HCT116 (cell line): ENCODE measurements at regions not wholly inside any gene's neighbourhood (a gene's known extent, or its start where the extent isn't known, plus 50 kb on each side); places are given as distances from the start of the nearest gene placed in this dataset.

ENCODE experiments used
- ATAC-seq: fragments of 200-7000 bp; cut with Tn5 transposase; 2 replicates; pipeline ENCODE4 v1.9.1; 2020; ENCODE audit warnings: mild to moderate bottlenecking, moderate library complexity
- BruUV-seq: library from RNA; stranded (reverse); fragments of 400-500 nt; replicated peaks from 2 replicates; lab custom pipeline; 2021; lab: Mats Ljungman, UMichigan
- CTCF ChIA-PET: fragments of 300-600 bp; sonication (Branson Sonifier 250); formaldehyde crosslinking; loops from one replicate; lab custom pipeline; 2021; ENCODE audit warnings: antibody characterized with exemption; lab: Charles Lee
- POLR2A ChIA-PET: fragments of 300-600, 350-600 bp; sonication (Branson Sonifier 250); formaldehyde crosslinking; loops from one replicate; lab custom pipeline; 2021; ENCODE audit warnings: antibody characterized with exemption; lab: Charles Lee
- RAD21 ChIA-PET, 2 experiments: fragments of 300-600 bp; sonication (Branson Sonifier 250); formaldehyde crosslinking; loops; one replicate each; lab custom pipeline; 2023; ENCODE audit warnings: low total read pairs in 2 of 2; ENCODE audit not compliant: uncharacterized antibody in 2 of 2, unreplicated experiment in 2 of 2, low non-redundant PET in 1 of 2; lab: Charles Lee
- DNase-seq: peaks from one replicate; pipeline ENCODE4 v3.0.0-alpha.2; 2010; ENCODE audit warnings: low read depth, low spot score
- H2AFZ ChIP-seq: fragments of 200-600 bp; shearing (Covaris generic), sonication (generic); 2 replicates; pipeline ENCODE4 v1.6.1; 2017; ENCODE audit warnings: low read depth, mixed run types, mixed read lengths, antibody characterized with exemption, low read length; ENCODE audit not compliant: poor library complexity, severe bottlenecking
- H3K27ac ChIP-seq: 2 replicates; pipeline ENCODE4 v1.5.1; 2012; ENCODE audit warnings: low read depth, low read length
- H3K27me3 ChIP-seq: fragments of 200-600 bp; sonication (generic); 2 replicates; pipeline ENCODE4 v1.6.1; 2016; ENCODE audit warnings: mixed run types, low read length, mixed read lengths; ENCODE audit not compliant: insufficient read depth
- H3K36me3 ChIP-seq, 2 experiments: fragments of 200-500 bp in 1 of 2; fragments of 200-600 bp in 1 of 2; sonication (Bioruptor generic) in 1 of 2; sonication (generic) in 1 of 2; 2 replicates each; pipeline versions ENCODE4 v1.5.1 to v1.6.1; 2014 to 2016; ENCODE audit warnings: low read length in 2 of 2, inconsistent platforms in 1 of 2, mixed read lengths in 1 of 2, mixed run types in 1 of 2; ENCODE audit not compliant: insufficient read depth in 2 of 2, control insufficient read depth in 1 of 2
- H3K4me1 ChIP-seq, 2 experiments: fragments of 200-600 bp in 1 of 2; sonication (generic) in 1 of 2; 2 replicates each; pipeline versions ENCODE4 v1.5.1 to v1.6.1; 2012 to 2017; ENCODE audit warnings: low read length in 2 of 2, inconsistent platforms in 1 of 2, mild to moderate bottlenecking in 1 of 2, mixed read lengths in 1 of 2, mixed run types in 1 of 2, moderate library complexity in 1 of 2; ENCODE audit not compliant: insufficient read depth in 2 of 2, control insufficient read depth in 1 of 2
- H3K4me2 ChIP-seq: fragments of 200-600 bp; sonication (generic); 2 replicates; pipeline ENCODE4 v1.6.1; 2017; ENCODE audit warnings: mixed run types, low read length, mixed read lengths
- H3K4me3 ChIP-seq, 2 experiments: fragments of 200-600 bp in 1 of 2; sonication (generic) in 1 of 2; replicated peaks in 1 of 2; 2 replicates each; pipeline ENCODE4 v1.5.1; 2011 to 2016; ENCODE audit warnings: low read length in 2 of 2, control low read depth in 1 of 2, low read depth in 1 of 2, mild to moderate bottlenecking in 1 of 2, mixed read lengths in 1 of 2, mixed run types in 1 of 2
- H3K79me2 ChIP-seq: fragments of 200-600 bp; sonication (generic); 2 replicates; pipeline ENCODE4 v1.6.1; 2017; ENCODE audit warnings: mild to moderate bottlenecking, mixed run types, low read length, moderate library complexity, mixed read lengths; ENCODE audit not compliant: insufficient read depth
- H3K9ac ChIP-seq: fragments of 200-600 bp; sonication (generic); 2 replicates; pipeline ENCODE4 v1.6.1; 2016; ENCODE audit warnings: low read length, mixed read lengths
- H3K9me2 ChIP-seq: fragments of 200-600 bp; sonication (generic), shearing (Covaris generic); 2 replicates; pipeline ENCODE4 v1.6.1; 2017; ENCODE audit warnings: mixed run types, mild to moderate bottlenecking, moderate library complexity; ENCODE audit not compliant: insufficient read depth
- H3K9me3 ChIP-seq, 2 experiments: fragments of 200-500 bp in 1 of 2; fragments of 200-600 bp in 1 of 2; sonication (Bioruptor generic) in 1 of 2; sonication (generic) in 1 of 2; 2 replicates each; pipeline ENCODE4 v1.6.1; 2014 to 2017; ENCODE audit warnings: low read length in 2 of 2, mixed read lengths in 2 of 2, inconsistent platforms in 1 of 2, low read depth in 1 of 2, mild to moderate bottlenecking in 1 of 2, mixed run types in 1 of 2, moderate library complexity in 1 of 2; ENCODE audit not compliant: control insufficient read depth in 1 of 2, insufficient read depth in 1 of 2
- H4K20me1 ChIP-seq: fragments of 200-600 bp; sonication (generic), shearing (Covaris generic); 2 replicates; pipeline ENCODE4 v1.6.1; 2017; ENCODE audit warnings: mixed run types, mild to moderate bottlenecking, moderate library complexity; ENCODE audit not compliant: insufficient read depth
- CBX3 ChIP-seq: IDR thresholded peaks from 2 replicates; pipeline ENCODE4 v1.6.1; 2012; ENCODE audit warnings: low read depth
- CEBPB ChIP-seq: IDR thresholded peaks from 2 replicates; pipeline ENCODE4 v1.6.1; 2012; ENCODE audit warnings: low read depth
- CTCF ChIP-seq, 3 experiments: fragments of 200-600 bp in 1 of 3; sonication (generic) in 1 of 3; IDR thresholded peaks in 2 of 3; conservative IDR thresholded peaks in 1 of 3; 2 replicates each; pipeline ENCODE4 v1.5.1; 2012 to 2017; ENCODE audit warnings: low read depth in 2 of 3, low read length in 2 of 3, antibody characterized with exemption in 1 of 3, borderline replicate concordance in 1 of 3, control low read depth in 1 of 3, mild to moderate bottlenecking in 1 of 3, mixed read lengths in 1 of 3, mixed run types in 1 of 3, moderate library complexity in 1 of 3; ENCODE audit not compliant: insufficient read depth in 1 of 3
- EGR1 ChIP-seq: IDR thresholded peaks from 2 replicates; pipeline ENCODE4 v1.6.1; 2012; ENCODE audit warnings: low read depth
- ELF1 ChIP-seq: IDR thresholded peaks from 2 replicates; pipeline ENCODE4 v1.6.1; 2012; ENCODE audit warnings: low read depth, borderline replicate concordance
- EZH2 ChIP-seq: fragments of 200-600 bp; sonication (generic); IDR thresholded peaks from 2 replicates; pipeline ENCODE4 v1.6.1; 2017; ENCODE audit warnings: antibody characterized with exemption, mixed run types
- EZH2phosphoT487 ChIP-seq: fragments of 200-600 bp; IDR thresholded peaks from 2 replicates; pipeline ENCODE4 v1.6.1; 2018; ENCODE audit warnings: antibody characterized with exemption, borderline replicate concordance
- JUND ChIP-seq: IDR thresholded peaks from 2 replicates; pipeline ENCODE4 v1.6.1; 2012
- POLR2A ChIP-seq: IDR thresholded peaks from 2 replicates; pipeline ENCODE4 v1.7.0; 2011; ENCODE audit warnings: borderline replicate concordance; ENCODE audit not compliant: insufficient read depth, insufficient read length; ENCODE audit errors: extremely low read depth
- POLR2AphosphoS5 ChIP-seq: IDR thresholded peaks from 2 replicates; pipeline ENCODE4 v1.6.1; 2011; ENCODE audit warnings: mild to moderate bottlenecking, low read depth, low read length, moderate library complexity
- RAD21 ChIP-seq: IDR thresholded peaks from 2 replicates; pipeline ENCODE4 v1.6.1; 2012; ENCODE audit warnings: low read depth, mild to moderate bottlenecking
- SIN3A ChIP-seq: IDR thresholded peaks from 2 replicates; pipeline ENCODE4 v1.6.1; 2012; ENCODE audit warnings: low read depth
- SP1 ChIP-seq: IDR thresholded peaks from 2 replicates; pipeline ENCODE4 v1.6.1; 2012; ENCODE audit warnings: low read depth
- SRF ChIP-seq: IDR thresholded peaks from 2 replicates; pipeline ENCODE4 v1.6.1; 2012; ENCODE audit warnings: low read depth
- TCF7L2 ChIP-seq: IDR thresholded peaks from 2 replicates; pipeline ENCODE4 v1.7.0; 2011; ENCODE audit warnings: borderline replicate concordance, inconsistent platforms; ENCODE audit not compliant: insufficient read depth, insufficient read length; ENCODE audit errors: extremely low read depth
- YY1 ChIP-seq: IDR thresholded peaks from 2 replicates; pipeline ENCODE4 v1.6.1; 2011; ENCODE audit warnings: low read length, low read depth, moderate library complexity, mild to moderate bottlenecking; ENCODE audit not compliant: insufficient replicate concordance; ENCODE audit errors: extremely low read depth
- intact Hi-C: fragments of 100-400 bp; cut with micrococcal nuclease; formaldehyde crosslinking; loops from 2 replicates; pipeline ENCODE4 v1.10.0; 2022
- TF ChIP-seq, protein P1 (sequence below): IDR thresholded peaks from 2 replicates; pipeline ENCODE4 v1.6.1; 2012; ENCODE audit warnings: low read depth
- TF ChIP-seq, protein P2 (sequence below): IDR thresholded peaks from 2 replicates; pipeline ENCODE4 v1.6.1; 2012
- TF ChIP-seq, protein P3 (sequence below): IDR thresholded peaks from 2 replicates; pipeline ENCODE4 v1.6.1; 2011; ENCODE audit warnings: mild to moderate bottlenecking, low read length, moderate library complexity; ENCODE audit not compliant: insufficient replicate concordance; ENCODE audit errors: extremely low read depth
- TF ChIP-seq, protein P4 (sequence below): IDR thresholded peaks from 2 replicates; pipeline ENCODE4 v1.6.1; 2012

GRCh38 chr5:117235786-117236185 is 661.2 kb upstream of the SEMA6A start:
- Histone ChIP-seq H3K27ac (no peak overlapping the region), H3K9me2 (no peaks in the 10 kb centered on the region), H3K27me3 (no peaks in the 10 kb centered on the region), H3K36me3 (no peaks in the 10 kb centered on the region), H4K20me1 (no peaks in the 10 kb centered on the region), H3K79me2 (no peaks in the 10 kb centered on the region), H2AFZ (no peak overlapping the region), H3K9ac (no peak overlapping the region), H3K4me1 (no peaks in the 10 kb centered on the region), H3K4me3 (no peak overlapping the region), H3K4me2 (no peak overlapping the region), H3K9me3 (no peaks in the 10 kb centered on the region)
- intact Hi-C loops, result no loop called here
- no TSS peak for BruUV-seq
- DNase-seq, result no peak
- RAD21 ChIA-PET, result no interaction called here
- TF ChIP-seq EZH2 (no peak), YY1 (no peak), ELF1 (no peak), RAD21 (no peak), TCF7L2 (no peak), SIN3A (no peak), EZH2phosphoT487 (no peak), JUND (no peak), POLR2A (no peak), CTCF (IDR thresholded peaks at IDR 0.05 in 2 of 3, conservative IDR thresholded peaks at IDR 0.05 in 1 of 3; ENCODE audit: borderline replicate concordance in 1 of 3, insufficient read depth in 1 of 3, low read depth in 2 of 3, low read length in 2 of 3) (no peak), CEBPB (no peak), POLR2AphosphoS5 (no peak), EGR1 (no peak), CBX3 (no peak), SP1 (no peak), SRF (no peak)
- TF ChIP-seq, protein P1, sequence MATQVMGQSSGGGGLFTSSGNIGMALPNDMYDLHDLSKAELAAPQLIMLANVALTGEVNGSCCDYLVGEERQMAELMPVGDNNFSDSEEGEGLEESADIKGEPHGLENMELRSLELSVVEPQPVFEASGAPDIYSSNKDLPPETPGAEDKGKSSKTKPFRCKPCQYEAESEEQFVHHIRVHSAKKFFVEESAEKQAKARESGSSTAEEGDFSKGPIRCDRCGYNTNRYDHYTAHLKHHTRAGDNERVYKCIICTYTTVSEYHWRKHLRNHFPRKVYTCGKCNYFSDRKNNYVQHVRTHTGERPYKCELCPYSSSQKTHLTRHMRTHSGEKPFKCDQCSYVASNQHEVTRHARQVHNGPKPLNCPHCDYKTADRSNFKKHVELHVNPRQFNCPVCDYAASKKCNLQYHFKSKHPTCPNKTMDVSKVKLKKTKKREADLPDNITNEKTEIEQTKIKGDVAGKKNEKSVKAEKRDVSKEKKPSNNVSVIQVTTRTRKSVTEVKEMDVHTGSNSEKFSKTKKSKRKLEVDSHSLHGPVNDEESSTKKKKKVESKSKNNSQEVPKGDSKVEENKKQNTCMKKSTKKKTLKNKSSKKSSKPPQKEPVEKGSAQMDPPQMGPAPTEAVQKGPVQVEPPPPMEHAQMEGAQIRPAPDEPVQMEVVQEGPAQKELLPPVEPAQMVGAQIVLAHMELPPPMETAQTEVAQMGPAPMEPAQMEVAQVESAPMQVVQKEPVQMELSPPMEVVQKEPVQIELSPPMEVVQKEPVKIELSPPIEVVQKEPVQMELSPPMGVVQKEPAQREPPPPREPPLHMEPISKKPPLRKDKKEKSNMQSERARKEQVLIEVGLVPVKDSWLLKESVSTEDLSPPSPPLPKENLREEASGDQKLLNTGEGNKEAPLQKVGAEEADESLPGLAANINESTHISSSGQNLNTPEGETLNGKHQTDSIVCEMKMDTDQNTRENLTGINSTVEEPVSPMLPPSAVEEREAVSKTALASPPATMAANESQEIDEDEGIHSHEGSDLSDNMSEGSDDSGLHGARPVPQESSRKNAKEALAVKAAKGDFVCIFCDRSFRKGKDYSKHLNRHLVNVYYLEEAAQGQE, result no peak
- TF ChIP-seq, protein P2, sequence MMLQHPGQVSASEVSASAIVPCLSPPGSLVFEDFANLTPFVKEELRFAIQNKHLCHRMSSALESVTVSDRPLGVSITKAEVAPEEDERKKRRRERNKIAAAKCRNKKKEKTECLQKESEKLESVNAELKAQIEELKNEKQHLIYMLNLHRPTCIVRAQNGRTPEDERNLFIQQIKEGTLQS, result no peak
- TF ChIP-seq, protein P3, sequence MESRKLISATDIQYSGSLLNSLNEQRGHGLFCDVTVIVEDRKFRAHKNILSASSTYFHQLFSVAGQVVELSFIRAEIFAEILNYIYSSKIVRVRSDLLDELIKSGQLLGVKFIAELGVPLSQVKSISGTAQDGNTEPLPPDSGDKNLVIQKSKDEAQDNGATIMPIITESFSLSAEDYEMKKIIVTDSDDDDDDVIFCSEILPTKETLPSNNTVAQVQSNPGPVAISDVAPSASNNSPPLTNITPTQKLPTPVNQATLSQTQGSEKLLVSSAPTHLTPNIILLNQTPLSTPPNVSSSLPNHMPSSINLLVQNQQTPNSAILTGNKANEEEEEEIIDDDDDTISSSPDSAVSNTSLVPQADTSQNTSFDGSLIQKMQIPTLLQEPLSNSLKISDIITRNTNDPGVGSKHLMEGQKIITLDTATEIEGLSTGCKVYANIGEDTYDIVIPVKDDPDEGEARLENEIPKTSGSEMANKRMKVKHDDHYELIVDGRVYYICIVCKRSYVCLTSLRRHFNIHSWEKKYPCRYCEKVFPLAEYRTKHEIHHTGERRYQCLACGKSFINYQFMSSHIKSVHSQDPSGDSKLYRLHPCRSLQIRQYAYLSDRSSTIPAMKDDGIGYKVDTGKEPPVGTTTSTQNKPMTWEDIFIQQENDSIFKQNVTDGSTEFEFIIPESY, result no peak
- TF ChIP-seq, protein P4, sequence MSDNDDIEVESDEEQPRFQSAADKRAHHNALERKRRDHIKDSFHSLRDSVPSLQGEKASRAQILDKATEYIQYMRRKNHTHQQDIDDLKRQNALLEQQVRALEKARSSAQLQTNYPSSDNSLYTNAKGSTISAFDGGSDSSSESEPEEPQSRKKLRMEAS, result no peak
- CTCF ChIA-PET, result no interaction called here
- ATAC-seq, result no peak
- POLR2A ChIA-PET, result no interaction called here
